ENCODE measurements at regions not wholly inside any gene's neighbourhood (a gene's known extent, or its start where the extent isn't known, plus 50 kb on each side); places are given as distances from the start of the nearest gene placed in this dataset.

GRCh38 chr2:76563730-76564129 lies 853.0 kb upstream of the GCFC2 start:
- TF ChIP-seq, protein P1, sequence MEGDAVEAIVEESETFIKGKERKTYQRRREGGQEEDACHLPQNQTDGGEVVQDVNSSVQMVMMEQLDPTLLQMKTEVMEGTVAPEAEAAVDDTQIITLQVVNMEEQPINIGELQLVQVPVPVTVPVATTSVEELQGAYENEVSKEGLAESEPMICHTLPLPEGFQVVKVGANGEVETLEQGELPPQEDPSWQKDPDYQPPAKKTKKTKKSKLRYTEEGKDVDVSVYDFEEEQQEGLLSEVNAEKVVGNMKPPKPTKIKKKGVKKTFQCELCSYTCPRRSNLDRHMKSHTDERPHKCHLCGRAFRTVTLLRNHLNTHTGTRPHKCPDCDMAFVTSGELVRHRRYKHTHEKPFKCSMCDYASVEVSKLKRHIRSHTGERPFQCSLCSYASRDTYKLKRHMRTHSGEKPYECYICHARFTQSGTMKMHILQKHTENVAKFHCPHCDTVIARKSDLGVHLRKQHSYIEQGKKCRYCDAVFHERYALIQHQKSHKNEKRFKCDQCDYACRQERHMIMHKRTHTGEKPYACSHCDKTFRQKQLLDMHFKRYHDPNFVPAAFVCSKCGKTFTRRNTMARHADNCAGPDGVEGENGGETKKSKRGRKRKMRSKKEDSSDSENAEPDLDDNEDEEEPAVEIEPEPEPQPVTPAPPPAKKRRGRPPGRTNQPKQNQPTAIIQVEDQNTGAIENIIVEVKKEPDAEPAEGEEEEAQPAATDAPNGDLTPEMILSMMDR (IDR thresholded peaks at IDR 0.05; ENCODE audit: low read depth, low read length): no peak
- no peak for DNase-seq (ENCODE audit: low read depth in 2 of 2)
- H3K4me3 ChIP-seq (replicated peaks in 1 of 2; ENCODE audit: low read depth in 2 of 2, low read length in 2 of 2): no peak overlapping the region

GRCh38 chr2:76558157-76558556 lies 847.4 kb upstream of the GCFC2 start:
- no peak overlapping the region for H3K4me3 ChIP-seq (replicated peaks in 1 of 2; ENCODE audit: low read depth in 2 of 2, low read length in 2 of 2)
- DNase-seq (ENCODE audit: low read depth in 2 of 2): no peak
- TF ChIP-seq, protein P1 (IDR thresholded peaks at IDR 0.05; ENCODE audit: low read depth, low read length): no peak

DNA sequence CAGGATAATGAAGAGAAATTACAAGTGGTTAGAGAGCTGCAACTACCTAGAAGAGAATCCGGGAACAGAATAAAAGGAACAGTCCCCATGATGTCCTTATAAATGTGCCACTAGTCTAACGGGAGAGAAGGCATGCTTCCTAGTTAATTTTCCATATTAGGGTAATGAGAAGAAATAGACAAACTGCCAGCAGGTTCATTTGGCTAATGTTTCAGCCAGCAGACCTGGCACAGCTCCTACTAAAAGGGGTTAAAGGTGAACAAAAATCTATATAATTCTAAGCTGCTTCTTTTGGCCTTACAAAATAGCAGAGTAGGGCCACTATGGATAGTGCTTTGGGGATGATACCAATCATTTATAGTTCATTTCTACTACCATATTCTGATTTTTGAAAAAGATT lies 845.3 kb upstream of the GCFC2 start:
- DNase-seq (ENCODE audit: low read depth in 2 of 2): no peak
- no peak overlapping the region for H3K4me3 ChIP-seq (replicated peaks in 1 of 2; ENCODE audit: low read depth in 2 of 2, low read length in 2 of 2)
- TF ChIP-seq, protein P1 (IDR thresholded peaks at IDR 0.05; ENCODE audit: low read depth, low read length): no peak

DNA sequence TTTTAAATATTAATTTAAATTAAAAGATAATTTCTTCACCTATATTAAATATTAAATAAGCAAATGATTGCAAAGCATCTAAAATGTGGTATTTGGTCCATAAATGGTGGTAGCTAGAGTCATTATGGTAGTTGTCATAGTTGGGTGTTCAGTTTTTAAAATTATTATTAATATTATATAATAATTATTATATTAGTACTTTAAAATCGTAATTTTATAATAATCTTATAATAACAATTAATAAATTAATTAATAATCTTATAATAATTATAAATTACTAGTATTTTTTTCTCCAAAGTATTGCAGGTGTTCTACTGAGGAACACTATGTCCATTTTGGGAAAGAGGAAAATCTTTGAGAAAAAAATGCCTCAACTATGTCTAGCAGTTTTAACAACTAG lies 835.5 kb upstream of the GCFC2 start:
- no peak overlapping the region for H3K4me3 ChIP-seq (replicated peaks in 1 of 2; ENCODE audit: low read depth in 2 of 2, low read length in 2 of 2)
- TF ChIP-seq, protein P1 (IDR thresholded peaks at IDR 0.05; ENCODE audit: low read depth, low read length): no peak
- no peak for DNase-seq (ENCODE audit: low read depth in 2 of 2)

- TF ChIP-seq, protein P1 (IDR thresholded peaks at IDR 0.05; ENCODE audit: low read depth, low read length): no peak
- H3K4me3 ChIP-seq (replicated peaks in 1 of 2; ENCODE audit: low read depth in 2 of 2, low read length in 2 of 2): no peak overlapping the region
- DNase-seq (ENCODE audit: low read depth in 2 of 2): no peak
Observed at GRCh38 chr2:76544901-76545300, 834.2 kb upstream of the GCFC2 start.

GRCh38 chr2:76517574-76517909 lies 806.8 kb upstream of the GCFC2 start:
- no peak for DNase-seq (ENCODE audit: low read depth in 2 of 2)
- TF ChIP-seq, protein P1 (IDR thresholded peaks at IDR 0.05; ENCODE audit: low read depth, low read length): no peak

DNA sequence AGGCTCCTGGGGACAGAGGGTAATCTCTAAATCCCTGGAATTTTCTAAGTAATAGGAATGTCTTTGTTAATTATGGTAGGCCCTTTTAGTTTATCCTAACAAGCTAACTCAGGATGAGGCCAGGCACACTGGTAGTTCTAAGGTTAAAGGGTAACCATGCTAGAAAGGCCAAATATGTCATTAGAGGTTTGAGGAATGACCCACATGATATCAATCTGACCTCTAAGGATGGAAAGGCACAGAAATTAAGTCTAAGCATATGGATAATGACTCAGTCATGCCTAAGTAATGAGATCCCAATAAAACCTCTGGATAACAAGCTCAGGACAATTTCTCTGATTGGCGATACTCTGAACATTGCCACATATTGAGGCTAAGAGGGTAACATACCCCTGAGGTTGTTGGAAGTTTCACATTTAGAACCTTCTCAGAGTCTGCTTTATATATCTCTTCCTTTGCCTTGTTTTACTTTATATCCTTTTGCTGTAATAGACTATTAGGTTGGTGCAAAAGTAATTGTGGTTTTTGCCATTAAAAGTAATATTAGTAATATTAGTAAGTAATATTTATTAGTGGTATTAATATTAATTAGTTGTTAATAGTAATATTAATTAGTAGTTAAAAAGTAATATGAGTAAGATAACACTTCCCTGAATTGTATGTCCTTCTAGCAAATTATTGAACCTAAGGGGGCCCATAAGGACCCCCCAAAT lies 806.3 kb upstream of the GCFC2 start:
- H3K4me3 ChIP-seq (replicated peaks in 1 of 2; ENCODE audit: low read depth in 2 of 2, low read length in 2 of 2): no peak overlapping the region
- no peak for DNase-seq (ENCODE audit: low read depth in 2 of 2)
- TF ChIP-seq, protein P1 (IDR thresholded peaks at IDR 0.05; ENCODE audit: low read depth, low read length): no peak

More at GRCh38 chr2:76517574-76517909, 806.8 kb upstream of the GCFC2 start:
- H3K4me3 ChIP-seq (replicated peaks in 1 of 2; ENCODE audit: low read depth in 2 of 2, low read length in 2 of 2): no peak overlapping the region

Measured in cardiac fibroblast (primary cell).